ENCODE measurements at regions not wholly inside any gene's neighbourhood (a gene's known extent, or its start where the extent isn't known, plus 50 kb on each side); places are given as distances from the start of the nearest gene placed in this dataset.

- Mint-ChIP-seq H3K4me1 (ENCODE audit: low read depth) (no peaks in the 10 kb centered on the region), H3K36me3 (ENCODE audit: low read depth) (no peaks in the 10 kb centered on the region), H3K27me3 (ENCODE audit: low read depth) (peaks cover 16% of the 10 kb centered on the region), H3K9me3 (ENCODE audit: low read depth) (no peaks in the 10 kb centered on the region), H3K27ac (ENCODE audit: unreplicated experiment) (no peak overlapping the region), H3K4me3 (ENCODE audit: unreplicated experiment) (no peak overlapping the region)
- no peak for DNase-seq (ENCODE audit: low spot score)
- TF ChIP-seq, protein P1, sequence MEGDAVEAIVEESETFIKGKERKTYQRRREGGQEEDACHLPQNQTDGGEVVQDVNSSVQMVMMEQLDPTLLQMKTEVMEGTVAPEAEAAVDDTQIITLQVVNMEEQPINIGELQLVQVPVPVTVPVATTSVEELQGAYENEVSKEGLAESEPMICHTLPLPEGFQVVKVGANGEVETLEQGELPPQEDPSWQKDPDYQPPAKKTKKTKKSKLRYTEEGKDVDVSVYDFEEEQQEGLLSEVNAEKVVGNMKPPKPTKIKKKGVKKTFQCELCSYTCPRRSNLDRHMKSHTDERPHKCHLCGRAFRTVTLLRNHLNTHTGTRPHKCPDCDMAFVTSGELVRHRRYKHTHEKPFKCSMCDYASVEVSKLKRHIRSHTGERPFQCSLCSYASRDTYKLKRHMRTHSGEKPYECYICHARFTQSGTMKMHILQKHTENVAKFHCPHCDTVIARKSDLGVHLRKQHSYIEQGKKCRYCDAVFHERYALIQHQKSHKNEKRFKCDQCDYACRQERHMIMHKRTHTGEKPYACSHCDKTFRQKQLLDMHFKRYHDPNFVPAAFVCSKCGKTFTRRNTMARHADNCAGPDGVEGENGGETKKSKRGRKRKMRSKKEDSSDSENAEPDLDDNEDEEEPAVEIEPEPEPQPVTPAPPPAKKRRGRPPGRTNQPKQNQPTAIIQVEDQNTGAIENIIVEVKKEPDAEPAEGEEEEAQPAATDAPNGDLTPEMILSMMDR (IDR thresholded peaks at IDR 0.05) = no peak
Measured at GRCh38 chr7:26583094-26583648, 281.2 kb downstream of the SKAP2 start.

DNA sequence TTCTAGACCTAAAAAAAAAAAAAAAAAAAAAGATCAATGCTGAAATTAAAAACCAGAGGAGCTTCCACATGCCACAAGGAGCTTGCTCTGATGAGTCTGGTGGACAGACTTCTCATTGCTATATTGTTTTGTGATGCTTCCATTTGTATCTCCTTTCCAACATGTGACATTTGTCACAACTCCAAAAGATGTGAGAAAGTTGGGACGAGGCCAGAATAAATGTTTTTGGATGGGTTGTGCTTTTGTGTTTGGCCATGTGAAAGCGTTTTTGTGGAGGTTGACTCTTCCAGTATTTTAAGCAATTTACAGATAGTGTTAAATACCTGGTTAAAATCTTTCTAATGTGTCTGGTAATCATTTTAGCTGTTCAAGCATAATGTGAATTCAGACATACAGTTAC lies 280.1 kb downstream of the SKAP2 start:
- no peaks in the 10 kb centered on the region for H3K9me3 Mint-ChIP-seq (ENCODE audit: low read depth)
- no peak overlapping the region for H3K27ac Mint-ChIP-seq (ENCODE audit: unreplicated experiment)
- TF ChIP-seq, protein P1 (IDR thresholded peaks at IDR 0.05) = no peak
- H3K4me3 Mint-ChIP-seq (ENCODE audit: unreplicated experiment) = no peak overlapping the region
- no peak for DNase-seq (ENCODE audit: low spot score)
- H3K36me3 Mint-ChIP-seq (ENCODE audit: low read depth) = no peaks in the 10 kb centered on the region
- H3K27me3 Mint-ChIP-seq (ENCODE audit: low read depth) = peaks cover 21% of the 10 kb centered on the region
- no peaks in the 10 kb centered on the region for H3K4me1 Mint-ChIP-seq (ENCODE audit: low read depth)

DNA sequence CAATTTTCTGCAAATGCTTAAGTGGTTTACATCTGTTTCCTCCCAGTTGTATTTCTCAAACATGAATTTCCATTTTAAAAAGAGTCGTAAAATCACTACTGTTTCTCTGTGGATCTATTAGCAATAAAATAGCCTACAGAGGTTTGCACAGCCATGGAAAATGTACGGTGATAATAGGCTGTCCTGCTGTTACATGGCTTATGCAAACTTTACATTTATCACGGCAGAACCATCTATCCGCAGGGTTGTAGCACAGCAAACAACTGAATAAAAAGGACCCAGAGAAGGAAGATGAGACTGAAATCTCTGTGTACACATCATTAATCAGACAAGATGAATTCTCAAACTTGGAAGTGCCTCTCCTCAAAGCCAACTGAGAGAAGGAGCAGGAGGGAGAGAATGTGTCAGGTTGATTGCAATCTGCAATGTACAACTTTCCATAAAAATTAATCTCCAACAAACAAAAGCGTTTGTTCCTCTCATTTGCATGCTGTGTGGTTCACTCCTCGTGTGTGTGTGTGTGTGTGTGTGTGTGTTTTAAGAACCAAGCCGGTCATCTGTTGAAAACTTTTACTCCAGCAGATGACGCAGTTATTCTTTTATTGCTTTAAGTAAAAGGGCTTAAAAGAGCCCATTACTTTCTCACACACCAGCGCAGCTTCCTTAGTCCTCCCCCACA lies 279.3 kb downstream of the SKAP2 start:
- DNase-seq (ENCODE audit: low spot score) = no peak
- Mint-ChIP-seq H3K27me3 (ENCODE audit: low read depth) (peaks cover 23% of the 10 kb centered on the region), H3K27ac (ENCODE audit: unreplicated experiment) (no peak overlapping the region), H3K4me1 (ENCODE audit: low read depth) (no peaks in the 10 kb centered on the region), H3K4me3 (ENCODE audit: unreplicated experiment) (no peak overlapping the region), H3K9me3 (ENCODE audit: low read depth) (no peaks in the 10 kb centered on the region), H3K36me3 (ENCODE audit: low read depth) (no peaks in the 10 kb centered on the region)
- TF ChIP-seq, protein P1 (IDR thresholded peaks at IDR 0.05) = no peak

GRCh38 chr7:26587536-26587935 lies 276.9 kb downstream of the SKAP2 start:
- H3K36me3 Mint-ChIP-seq (ENCODE audit: low read depth) = no peaks in the 10 kb centered on the region
- H3K27me3 Mint-ChIP-seq (ENCODE audit: low read depth) = peaks cover 24% of the 10 kb centered on the region
- no peaks in the 10 kb centered on the region for H3K4me1 Mint-ChIP-seq (ENCODE audit: low read depth)
- H3K27ac Mint-ChIP-seq (ENCODE audit: unreplicated experiment) = no peak overlapping the region
- H3K9me3 Mint-ChIP-seq (ENCODE audit: low read depth) = no peaks in the 10 kb centered on the region
- no peak overlapping the region for H3K4me3 Mint-ChIP-seq (ENCODE audit: unreplicated experiment)
- DNase-seq (ENCODE audit: low spot score) = no peak
- TF ChIP-seq, protein P1 (IDR thresholded peaks at IDR 0.05) = no peak

DNA sequence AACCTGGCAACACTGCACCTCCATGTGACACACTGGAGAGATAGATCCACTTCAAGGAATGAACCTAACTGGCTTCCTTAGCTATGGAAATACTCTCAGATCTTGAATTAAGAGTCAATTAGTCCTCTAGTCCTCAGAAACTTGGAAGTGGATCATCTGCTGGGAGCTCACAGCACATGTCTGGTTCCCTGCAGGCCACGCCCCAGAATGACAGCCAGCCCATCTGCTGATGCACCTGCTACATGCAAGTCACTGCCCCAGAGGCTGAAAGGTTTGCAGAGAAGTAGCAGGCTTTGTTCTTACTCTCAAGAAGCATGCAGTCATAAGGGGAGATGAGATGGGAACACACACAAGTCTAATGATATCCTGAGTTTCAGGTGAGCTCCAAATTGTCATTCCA lies 275.9 kb downstream of the SKAP2 start:
- H3K9me3 Mint-ChIP-seq (ENCODE audit: low read depth) = no peaks in the 10 kb centered on the region
- no peaks in the 10 kb centered on the region for H3K36me3 Mint-ChIP-seq (ENCODE audit: low read depth)
- H3K27ac Mint-ChIP-seq (ENCODE audit: unreplicated experiment) = no peak overlapping the region
- no peak for DNase-seq (ENCODE audit: low spot score)
- TF ChIP-seq, protein P1 (IDR thresholded peaks at IDR 0.05) = no peak
- no peak overlapping the region for H3K4me3 Mint-ChIP-seq (ENCODE audit: unreplicated experiment)
- H3K27me3 Mint-ChIP-seq (ENCODE audit: low read depth) = peaks cover 21% of the 10 kb centered on the region
- H3K4me1 Mint-ChIP-seq (ENCODE audit: low read depth) = no peaks in the 10 kb centered on the region

All from chondrocyte (in vitro differentiated cells).